Mesenchymal stem cell (in vitro differentiated cells and primary cell): ENCODE measurements at regions not wholly inside any gene's neighbourhood (a gene's known extent, or its start where the extent isn't known, plus 50 kb on each side); places are given as distances from the start of the nearest gene placed in this dataset.

Source experiments
- DNase-seq: peaks from one replicate; pipeline ENCODE4 v3.0.0-alpha.2; 2013
- H2AFZ ChIP-seq: one replicate; pipeline ENCODE4 v1.6.1; 2013; ENCODE audit warnings: low read depth, mild to moderate bottlenecking, control low read depth, inconsistent platforms, low read length, moderate library complexity
- H2AK5ac ChIP-seq: 2 replicates; pipeline ENCODE4 v1.6.1; 2013; ENCODE audit warnings: low read length, moderate library complexity, mild to moderate bottlenecking, inconsistent platforms; ENCODE audit not compliant: severe bottlenecking
- H2BK120ac ChIP-seq: one replicate; pipeline ENCODE4 v1.6.1; 2013; ENCODE audit warnings: low read depth, mild to moderate bottlenecking, inconsistent platforms, low read length, moderate library complexity
- H2BK12ac ChIP-seq, 2 experiments: one replicate each; pipeline ENCODE4 v1.6.1; 2013; ENCODE audit warnings: inconsistent platforms in 2 of 2, low read length in 2 of 2, mild to moderate bottlenecking in 2 of 2, moderate library complexity in 2 of 2, control low read depth in 1 of 2
- H2BK15ac ChIP-seq: one replicate; pipeline ENCODE4 v1.6.1; 2013; ENCODE audit warnings: mild to moderate bottlenecking, low read depth, inconsistent platforms; ENCODE audit not compliant: poor library complexity, severe bottlenecking
- H2BK5ac ChIP-seq: 2 replicates; pipeline ENCODE4 v1.6.1; 2013; ENCODE audit warnings: low read depth, mild to moderate bottlenecking, low read length, control low read depth, inconsistent platforms; ENCODE audit not compliant: poor library complexity, severe bottlenecking
- H3K14ac ChIP-seq, 2 experiments: one replicate each; pipeline ENCODE4 v1.6.1; 2013; ENCODE audit warnings: inconsistent platforms in 2 of 2, low read length in 2 of 2, control low read depth in 1 of 2, mild to moderate bottlenecking in 1 of 2, moderate library complexity in 1 of 2
- H3K18ac ChIP-seq, 2 experiments: one replicate each; pipeline ENCODE4 v1.6.1; 2013; ENCODE audit warnings: inconsistent platforms in 2 of 2, low read length in 2 of 2, control low read depth in 1 of 2, low read depth in 1 of 2, mild to moderate bottlenecking in 1 of 2
- H3K23ac ChIP-seq, 2 experiments: one replicate each; pipeline ENCODE4 v1.6.1; 2013; ENCODE audit warnings: inconsistent platforms in 2 of 2, low read length in 2 of 2, mild to moderate bottlenecking in 2 of 2, moderate library complexity in 2 of 2, control low read depth in 1 of 2
- H3K27ac ChIP-seq: 2 replicates; pipeline ENCODE4 v1.5.1; 2013; ENCODE audit warnings: mild to moderate bottlenecking, moderate library complexity, low read length, control low read depth, inconsistent platforms; ENCODE audit not compliant: poor library complexity, severe bottlenecking
- H3K27me3 ChIP-seq, 2 experiments: 2 replicates each; pipeline versions ENCODE4 v1.6.1 to v1.7.0; 2013; ENCODE audit warnings: low read length in 2 of 2, mild to moderate bottlenecking in 2 of 2, moderate library complexity in 2 of 2, control low read depth in 1 of 2, inconsistent platforms in 1 of 2; ENCODE audit not compliant: control insufficient read depth in 1 of 2, insufficient read depth in 1 of 2
- H3K36me3 ChIP-seq, 2 experiments: 2 replicates each; pipeline versions ENCODE4 v1.6.1 to v1.7.0; 2013; ENCODE audit warnings: low read length in 2 of 2, control low read depth in 1 of 2, inconsistent platforms in 1 of 2, low read depth in 1 of 2, mild to moderate bottlenecking in 1 of 2; ENCODE audit not compliant: insufficient read depth in 2 of 2, control insufficient read depth in 1 of 2
- H3K4ac ChIP-seq, 2 experiments: one replicate each; pipeline ENCODE4 v1.6.1; 2013; ENCODE audit warnings: inconsistent platforms in 2 of 2, low read length in 2 of 2, mild to moderate bottlenecking in 2 of 2, moderate library complexity in 2 of 2, control low read depth in 1 of 2, low read depth in 1 of 2
- H3K4me1 ChIP-seq: 2 replicates; pipeline ENCODE4 v1.6.1; 2013; ENCODE audit warnings: low read depth, low read length, control low read depth; ENCODE audit not compliant: control insufficient read depth, insufficient read depth
- H3K4me2 ChIP-seq: 2 replicates; pipeline ENCODE4 v1.6.1; 2013; ENCODE audit warnings: low read length, mild to moderate bottlenecking, inconsistent platforms; ENCODE audit not compliant: poor library complexity, severe bottlenecking
- H3K4me3 ChIP-seq, 2 experiments: 2 replicates each; pipeline versions ENCODE4 v1.5.1 to v1.7.0; 2013; ENCODE audit warnings: low read length in 2 of 2, mild to moderate bottlenecking in 2 of 2, control low read depth in 1 of 2, low read depth in 1 of 2; ENCODE audit not compliant: insufficient read depth in 1 of 2
- H3K79me1 ChIP-seq: replicated peaks from 2 replicates; pipeline ENCODE4 v1.6.1; 2013; ENCODE audit warnings: mild to moderate bottlenecking, control low read depth, low read length, inconsistent platforms; ENCODE audit not compliant: poor library complexity, severe bottlenecking
- H3K9ac ChIP-seq: 2 replicates; pipeline ENCODE4 v1.7.0; 2013; ENCODE audit warnings: mild to moderate bottlenecking, low read length, moderate library complexity
- H3K9me3 ChIP-seq: 2 replicates; pipeline ENCODE4 v1.7.0; 2013; ENCODE audit warnings: mild to moderate bottlenecking, low read length; ENCODE audit not compliant: control insufficient read depth
- H4K8ac ChIP-seq: one replicate; pipeline ENCODE4 v1.6.1; 2013; ENCODE audit warnings: inconsistent platforms, mild to moderate bottlenecking, low read length, moderate library complexity
- H4K91ac ChIP-seq: one replicate; pipeline ENCODE4 v1.6.1; 2013; ENCODE audit warnings: mild to moderate bottlenecking, low read length, inconsistent platforms
- WGBS: methylation state at CpG from one replicate; pipeline ENCODE4 v1.1.7; 2013; ENCODE audit warnings: mixed read lengths; 5-methylcytosine and 5-hydroxymethylcytosine counted together

- H3K27ac ChIP-seq = no peak overlapping the region
- DNase-seq = no peak
- no peak overlapping the region for H3K23ac ChIP-seq
- H3K18ac ChIP-seq = no peak overlapping the region
- H3K9ac ChIP-seq = no peak overlapping the region
- no CpG with 5 or more reads among the region's 1 CpG for WGBS
- H3K4me1 ChIP-seq = no peaks in the 10 kb centered on the region
- no peak overlapping the region for H2BK5ac ChIP-seq
- H2BK12ac ChIP-seq = no peak overlapping the region
- no peaks in the 10 kb centered on the region for H3K27me3 ChIP-seq
- no peak overlapping the region for H3K4me2 ChIP-seq
- H2AFZ ChIP-seq = no peak overlapping the region
- no peak overlapping the region for H2AK5ac ChIP-seq
- H2BK15ac ChIP-seq = no peak overlapping the region
- H4K91ac ChIP-seq = no peak overlapping the region
- H3K4me3 ChIP-seq = no peak overlapping the region
- H3K36me3 ChIP-seq = no peaks in the 10 kb centered on the region
- no peak overlapping the region for H4K8ac ChIP-seq
- no peak overlapping the region for H3K4ac ChIP-seq
- no peak overlapping the region for H2BK120ac ChIP-seq
- H3K14ac ChIP-seq = no peak overlapping the region
- no peaks in the 10 kb centered on the region for H3K79me1 ChIP-seq
- H3K9me3 ChIP-seq = no peaks in the 10 kb centered on the region
Observed at GRCh38 chr12:89779090-89779489, 70.5 kb upstream of the ATP2B1 start.

- no peaks in the 10 kb centered on the region for H3K27me3 ChIP-seq
- no peak overlapping the region for H3K4me2 ChIP-seq
- H3K9ac ChIP-seq = no peak overlapping the region
- no peaks in the 10 kb centered on the region for H3K9me3 ChIP-seq
- H2AFZ ChIP-seq = no peak overlapping the region
- WGBS = 94% methylated on average over 2 of the region's 2 CpGs
- H2BK5ac ChIP-seq = no peak overlapping the region
- no peak overlapping the region for H2BK15ac ChIP-seq
- no peak overlapping the region for H3K18ac ChIP-seq
- no peaks in the 10 kb centered on the region for H3K79me1 ChIP-seq
- DNase-seq = no peak
- H3K36me3 ChIP-seq = no peaks in the 10 kb centered on the region
- no peak overlapping the region for H2BK120ac ChIP-seq
- H4K8ac ChIP-seq = no peak overlapping the region
- H3K4ac ChIP-seq = no peak overlapping the region
- no peak overlapping the region for H3K4me3 ChIP-seq
- H2AK5ac ChIP-seq = no peak overlapping the region
- no peak overlapping the region for H2BK12ac ChIP-seq
- no peak overlapping the region for H3K27ac ChIP-seq
- H4K91ac ChIP-seq = no peak overlapping the region
- H3K14ac ChIP-seq = no peak overlapping the region
- no peak overlapping the region for H3K23ac ChIP-seq
- no peaks in the 10 kb centered on the region for H3K4me1 ChIP-seq
Observed at GRCh38 chr12:89777733-89778379, 69.2 kb upstream of the ATP2B1 start.

- DNase-seq = no peak
- no peak overlapping the region for H3K23ac ChIP-seq
- no peak overlapping the region for H2BK15ac ChIP-seq
- no peak overlapping the region for H4K91ac ChIP-seq
- no peak overlapping the region for H2BK12ac ChIP-seq
- no peaks in the 10 kb centered on the region for H3K4me1 ChIP-seq
- no peak overlapping the region for H3K9ac ChIP-seq
- no peaks in the 10 kb centered on the region for H3K9me3 ChIP-seq
- no peaks in the 10 kb centered on the region for H3K27me3 ChIP-seq
- no peak overlapping the region for H3K18ac ChIP-seq
- H3K36me3 ChIP-seq = no peaks in the 10 kb centered on the region
- H3K14ac ChIP-seq = no peak overlapping the region
- H3K79me1 ChIP-seq = no peaks in the 10 kb centered on the region
- no peak overlapping the region for H4K8ac ChIP-seq
- WGBS = 62% methylated on average over 3 of the region's 3 CpGs
- H3K4ac ChIP-seq = no peak overlapping the region
- no peak overlapping the region for H2AK5ac ChIP-seq
- no peak overlapping the region for H2AFZ ChIP-seq
- peak overlapping the region; percentile 94 for H3K27ac ChIP-seq
- H3K4me3 ChIP-seq = no peak overlapping the region
- no peak overlapping the region for H2BK5ac ChIP-seq
- H3K4me2 ChIP-seq = no peak overlapping the region
- no peak overlapping the region for H2BK120ac ChIP-seq
Observed at GRCh38 chr12:89775986-89776365, 67.3 kb upstream of the ATP2B1 start.

- H3K4me1 ChIP-seq = peaks cover under 1% of the 10 kb centered on the region
- H3K23ac ChIP-seq = no peak overlapping the region
- no peak overlapping the region for H2AK5ac ChIP-seq
- H3K14ac ChIP-seq = no peak overlapping the region
- no peak overlapping the region for H3K18ac ChIP-seq
- H4K91ac ChIP-seq = no peak overlapping the region
- no peak overlapping the region for H2AFZ ChIP-seq
- H3K4me3 ChIP-seq = no peak overlapping the region
- peak overlapping the region; percentile 94 for H3K27ac ChIP-seq
- no peak overlapping the region for H2BK5ac ChIP-seq
- no peaks in the 10 kb centered on the region for H3K27me3 ChIP-seq
- H2BK120ac ChIP-seq = no peak overlapping the region
- H2BK12ac ChIP-seq = no peak overlapping the region
- DNase-seq = peak; percentile 11
- H3K4ac ChIP-seq = no peak overlapping the region
- no peak overlapping the region for H3K9ac ChIP-seq
- no peaks in the 10 kb centered on the region for H3K9me3 ChIP-seq
- no peaks in the 10 kb centered on the region for H3K36me3 ChIP-seq
- no peak overlapping the region for H4K8ac ChIP-seq
- H3K79me1 ChIP-seq = no peaks in the 10 kb centered on the region
- no peak overlapping the region for H2BK15ac ChIP-seq
- no peak overlapping the region for H3K4me2 ChIP-seq
- 34% methylated on average over 2 of the region's 6 CpGs for WGBS
Observed at GRCh38 chr12:89775063-89775985, 66.7 kb upstream of the ATP2B1 start.
